PC-9 (cell line): ENCODE measurements at regions not wholly inside any gene's neighbourhood (a gene's known extent, or its start where the extent isn't known, plus 50 kb on each side); places are given as distances from the start of the nearest gene placed in this dataset.

Experiments
- BruUV-seq: library from RNA; stranded (reverse); fragments of 400-500 nt; replicated peaks from 2 replicates; lab custom pipeline; 2021; lab: Mats Ljungman, UMichigan
- CTCF ChIA-PET: fragments of 300-600 bp; sonication (Branson Sonifier 250); formaldehyde crosslinking; loops from one replicate; lab custom pipeline; 2022; ENCODE audit warnings: antibody characterized with exemption; lab: Charles Lee
- POLR2A ChIA-PET: fragments of 300-600 bp; sonication (Branson Sonifier 250); formaldehyde crosslinking; loops from one replicate; lab custom pipeline; 2022; ENCODE audit warnings: antibody characterized with exemption; ENCODE audit not compliant: unreplicated experiment; lab: Charles Lee
- DNase-seq, 2 experiments: peaks; one replicate each; pipeline versions ENCODE4 v3.0.0 to v3.0.0-alpha.2; 2015 to 2022; ENCODE audit warnings: mixed read lengths in 1 of 2
- H2AFZ ChIP-seq: fragments of 200-600 bp; sonication (generic); 2 replicates; pipeline ENCODE4 v1.8.1; 2017; ENCODE audit warnings: antibody characterized with exemption
- H3F3A ChIP-seq: fragments of 200-600 bp; sonication (generic); 2 replicates; pipeline ENCODE4 v1.8.1; 2017; ENCODE audit warnings: antibody characterized with exemption, mild to moderate bottlenecking, low read depth; ENCODE audit not compliant: insufficient read depth
- H3K27ac ChIP-seq: fragments of 200-600 bp; sonication (generic); 2 replicates; pipeline ENCODE4 v1.6.1; 2016; ENCODE audit warnings: mixed run types
- H3K27me3 ChIP-seq: fragments of 200-600 bp; sonication (generic); 2 replicates; pipeline ENCODE4 v1.6.1; 2016; ENCODE audit warnings: low read depth, mixed run types; ENCODE audit not compliant: insufficient read depth
- H3K36me3 ChIP-seq: fragments of 200-600 bp; sonication (generic); 2 replicates; pipeline ENCODE4 v1.6.1; 2016; ENCODE audit warnings: low read depth, mixed run types
- H3K4me1 ChIP-seq: fragments of 200-600 bp; sonication (generic); replicated peaks from 2 replicates; pipeline ENCODE4 v1.6.1; 2016; ENCODE audit warnings: mixed run types; ENCODE audit not compliant: insufficient read depth
- H3K4me2 ChIP-seq: fragments of 200-600 bp; sonication (generic); 2 replicates; pipeline ENCODE4 v1.6.1; 2017; ENCODE audit warnings: mixed run types
- H3K4me3 ChIP-seq: fragments of 200-600 bp; sonication (generic); 2 replicates; pipeline ENCODE4 v1.6.1; 2016; ENCODE audit warnings: mixed run types
- H3K79me2 ChIP-seq: fragments of 200-600 bp; sonication (generic); 2 replicates; pipeline ENCODE4 v1.6.1; 2017; ENCODE audit warnings: low read depth, mixed run types
- H3K9me2 ChIP-seq: fragments of 200-600 bp; sonication (generic); 2 replicates; pipeline ENCODE4 v1.8.1; 2017; ENCODE audit warnings: mild to moderate bottlenecking; ENCODE audit not compliant: insufficient read depth
- H3K9me3 ChIP-seq: fragments of 200-600 bp; sonication (generic); 2 replicates; pipeline ENCODE4 v1.8.1; 2016; ENCODE audit warnings: low read depth; ENCODE audit not compliant: insufficient read depth
- H4K20me1 ChIP-seq: fragments of 200-600 bp; sonication (generic); 2 replicates; pipeline ENCODE4 v1.8.1; 2017; ENCODE audit not compliant: insufficient read depth
- CTCF ChIP-seq: fragments of 200-600 bp; sonication (generic); conservative IDR thresholded peaks from 2 replicates; pipeline ENCODE4 v1.6.1; 2017; ENCODE audit warnings: mixed run types, antibody characterized with exemption, mild to moderate bottlenecking, moderate library complexity
- EZH2 ChIP-seq: fragments of 200-600 bp; sonication (generic); IDR thresholded peaks from 2 replicates; pipeline ENCODE4 v1.8.0; 2017; ENCODE audit warnings: antibody characterized with exemption, low read depth
- intact Hi-C: fragments of 100-400 bp; cut with micrococcal nuclease; formaldehyde crosslinking; loops from one replicate; pipeline ENCODE4 v1.10.0; 2022; ENCODE audit not compliant: unreplicated experiment

- no peak overlapping the region for H3K4me3 ChIP-seq
- intact Hi-C loops = no loop called here
- TF ChIP-seq EZH2 (no peak), CTCF (no peak)
- H3K36me3 ChIP-seq = no peaks in the 10 kb centered on the region
- no peak overlapping the region for H3K4me2 ChIP-seq
- no peaks in the 10 kb centered on the region for H3K9me2 ChIP-seq
- H3K4me1 ChIP-seq = no peaks in the 10 kb centered on the region
- no peaks in the 10 kb centered on the region for H3F3A ChIP-seq
- BruUV-seq = no TSS peak
- no peak for DNase-seq
- H3K27me3 ChIP-seq = peaks cover 28% of the 10 kb centered on the region; the same call in 1 of the 2 replicates
- no peaks in the 10 kb centered on the region for H3K79me2 ChIP-seq
- H3K9me3 ChIP-seq = no peaks in the 10 kb centered on the region
- POLR2A ChIA-PET = no interaction called here
- CTCF ChIA-PET = no interaction called here
- H2AFZ ChIP-seq = no peak overlapping the region
- H4K20me1 ChIP-seq = no peaks in the 10 kb centered on the region
- no peak overlapping the region for H3K27ac ChIP-seq
Observed at GRCh38 chr2:22329211-22330154, 1055.5 kb upstream of the KLHL29 start.

DNA sequence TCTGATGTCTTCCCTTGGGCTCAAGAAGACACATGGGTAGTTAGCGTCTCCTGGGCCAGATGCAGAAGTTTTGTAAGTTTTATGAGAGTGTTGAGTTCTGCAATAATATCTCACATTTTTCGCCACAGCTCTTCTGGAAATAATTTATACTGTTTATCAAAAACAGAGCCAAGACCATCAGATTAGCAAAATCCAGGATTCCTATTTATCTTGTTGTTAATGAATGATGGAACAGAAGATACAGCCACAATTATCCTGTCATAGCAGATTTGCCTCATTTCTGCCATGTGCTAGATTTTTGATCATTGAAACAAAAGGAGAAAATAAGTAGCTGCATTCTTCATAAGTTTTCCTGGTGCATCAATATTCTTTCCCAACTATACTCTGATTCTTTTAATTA is 1048.6 kb upstream of the KLHL29 start:
- CTCF ChIA-PET = no interaction called here
- Histone ChIP-seq H4K20me1 (no peaks in the 10 kb centered on the region), H3K79me2 (no peaks in the 10 kb centered on the region), H3F3A (no peaks in the 10 kb centered on the region), H2AFZ (no peak overlapping the region), H3K4me1 (no peaks in the 10 kb centered on the region), H3K36me3 (no peaks in the 10 kb centered on the region), H3K27ac (no peak overlapping the region), H3K27me3 (peaks cover 11% of the 10 kb centered on the region; the same call in 1 of the 2 replicates), H3K9me3 (no peaks in the 10 kb centered on the region), H3K4me3 (no peak overlapping the region), H3K9me2 (no peaks in the 10 kb centered on the region), H3K4me2 (no peak overlapping the region)
- no peak for DNase-seq
- TF ChIP-seq CTCF (no peak), EZH2 (no peak)
- intact Hi-C loops = no loop called here
- POLR2A ChIA-PET = no interaction called here
- BruUV-seq = no TSS peak

DNA sequence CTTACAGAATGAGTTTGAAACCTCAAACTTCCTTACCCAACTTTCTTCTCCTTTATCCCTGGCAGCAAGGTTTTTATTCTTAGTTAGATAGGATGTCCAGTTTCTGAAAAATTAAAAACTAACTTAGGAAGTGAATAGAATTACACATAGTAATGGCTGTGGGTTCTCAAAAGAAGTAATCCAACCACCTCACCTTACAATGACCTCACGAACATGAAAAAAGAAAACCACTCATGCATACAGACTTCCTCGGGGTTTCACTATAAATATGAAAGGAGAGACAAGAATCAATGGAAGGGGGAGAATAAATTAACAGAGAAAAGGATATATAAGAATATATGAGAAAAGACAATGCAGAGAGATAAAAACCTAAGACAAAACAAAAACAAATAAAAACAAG is 1044.3 kb upstream of the KLHL29 start:
- Histone ChIP-seq H3K4me3 (no peak overlapping the region), H3K9me2 (no peaks in the 10 kb centered on the region), H3K27me3 (no peaks in the 10 kb centered on the region), H3K36me3 (no peaks in the 10 kb centered on the region), H2AFZ (no peak overlapping the region), H4K20me1 (no peaks in the 10 kb centered on the region), H3K27ac (no peak overlapping the region), H3K4me1 (no peaks in the 10 kb centered on the region), H3F3A (no peaks in the 10 kb centered on the region), H3K79me2 (no peaks in the 10 kb centered on the region), H3K9me3 (no peaks in the 10 kb centered on the region), H3K4me2 (no peak overlapping the region)
- intact Hi-C loops = no loop called here
- no peak for DNase-seq
- no TSS peak for BruUV-seq
- CTCF ChIA-PET = no interaction called here
- POLR2A ChIA-PET = no interaction called here
- TF ChIP-seq CTCF = no peak
- TF ChIP-seq EZH2 = no peak
